IMR-90 (cell line): ENCODE measurements at regions not wholly inside any gene's neighbourhood (a gene's known extent, or its start where the extent isn't known, plus 50 kb on each side); places are given as distances from the start of the nearest gene placed in this dataset.

Source experiments
- ATAC-seq: fragments of 200-7000 bp; cut with Tn5 transposase; 2 replicates; pipeline ENCODE4 v1.9.1; 2020; ENCODE audit warnings: low read depth, mild to moderate bottlenecking, moderate library complexity
- BruUV-seq: library from RNA; stranded (reverse); fragments of 400-500 nt; replicated peaks from 2 replicates; lab custom pipeline; 2021; lab: Mats Ljungman, UMichigan
- CTCF ChIA-PET: fragments of 300-600 bp; formaldehyde crosslinking; extraction: SDS; loops from one replicate; lab custom pipeline; 2021; ENCODE audit warnings: antibody characterized with exemption; lab: Yijun Ruan, JAX
- POLR2A ChIA-PET: fragments of 300-600 bp; sonication (Branson Sonifier 250); formaldehyde crosslinking; loops from one replicate; lab custom pipeline; 2022; ENCODE audit warnings: antibody characterized with exemption; ENCODE audit not compliant: unreplicated experiment; lab: Charles Lee
- DNase-seq: peaks from one replicate; pipeline ENCODE4 v3.0.0; 2013
- H2AFZ ChIP-seq: replicated peaks from 2 replicates; pipeline ENCODE3; 2013; ENCODE audit warnings: low read length, mild to moderate bottlenecking; ENCODE audit not compliant: poor library complexity
- H2AK5ac ChIP-seq: 2 replicates; pipeline ENCODE4 v1.6.1; 2013; ENCODE audit warnings: low read depth, low read length, inconsistent platforms
- H2AK9ac ChIP-seq: replicated peaks from 2 replicates; pipeline ENCODE3; 2013; ENCODE audit warnings: mild to moderate bottlenecking, low read depth, low read length, moderate library complexity; ENCODE audit not compliant: poor library complexity
- H2BK120ac ChIP-seq: 2 replicates; pipeline ENCODE4 v1.6.1; 2013; ENCODE audit warnings: low read depth, low read length, inconsistent platforms
- H2BK15ac ChIP-seq: 3 replicates; pipeline ENCODE4 v1.6.1; 2013; ENCODE audit warnings: low read depth, low read length, inconsistent platforms
- H2BK20ac ChIP-seq: 2 replicates; pipeline ENCODE4 v1.6.1; 2013; ENCODE audit warnings: low read depth, mild to moderate bottlenecking, inconsistent platforms, low read length, moderate library complexity
- H2BK5ac ChIP-seq: 2 replicates; pipeline ENCODE4 v1.6.1; 2013; ENCODE audit warnings: mild to moderate bottlenecking, low read depth, low read length, inconsistent platforms; ENCODE audit not compliant: poor library complexity, severe bottlenecking
- H3K14ac ChIP-seq: replicated peaks from 2 replicates; pipeline ENCODE4 v1.6.1; 2013; ENCODE audit warnings: low read depth, low read length, inconsistent platforms
- H3K18ac ChIP-seq: 2 replicates; pipeline ENCODE4 v1.6.1; 2013; ENCODE audit warnings: low read depth, low read length, control low read depth
- H3K23ac ChIP-seq: 2 replicates; pipeline ENCODE4 v1.6.1; 2013; ENCODE audit warnings: low read depth, low read length, inconsistent platforms
- H3K27ac ChIP-seq: 2 replicates; pipeline ENCODE4 v1.5.1; 2013; ENCODE audit warnings: mild to moderate bottlenecking, control low read depth, low read length; ENCODE audit not compliant: insufficient read depth
- H3K27me3 ChIP-seq: 2 replicates; pipeline ENCODE4 v1.6.1; 2013; ENCODE audit warnings: low read length; ENCODE audit not compliant: control insufficient read depth, insufficient read depth
- H3K36me3 ChIP-seq: 2 replicates; pipeline ENCODE4 v1.6.1; 2013; ENCODE audit warnings: low read length, mixed read lengths; ENCODE audit not compliant: control insufficient read depth, insufficient read depth
- H3K4ac ChIP-seq: 2 replicates; pipeline ENCODE4 v1.6.1; 2013; ENCODE audit warnings: low read depth, low read length, inconsistent platforms
- H3K4me1 ChIP-seq: 2 replicates; pipeline ENCODE4 v1.6.1; 2013; ENCODE audit warnings: low read length, mixed read lengths; ENCODE audit not compliant: control insufficient read depth, insufficient read depth
- H3K4me2 ChIP-seq: 2 replicates; pipeline ENCODE4 v1.6.1; 2013; ENCODE audit warnings: low read depth, mild to moderate bottlenecking, control low read depth, low read length, moderate library complexity
- H3K4me3 ChIP-seq: 2 replicates; pipeline ENCODE4 v1.5.1; 2013; ENCODE audit warnings: low read depth, mild to moderate bottlenecking, control low read depth, low read length, moderate library complexity; ENCODE audit not compliant: insufficient read depth
- H3K56ac ChIP-seq: 2 replicates; pipeline ENCODE4 v1.6.1; 2013; ENCODE audit warnings: low read length, inconsistent platforms; ENCODE audit not compliant: insufficient read depth; ENCODE audit errors: extremely low read depth
- H3K79me1 ChIP-seq, 2 experiments: 2 replicates each; pipeline ENCODE4 v1.6.1; 2013; ENCODE audit warnings: low read length in 2 of 2, inconsistent platforms in 1 of 2, low read depth in 1 of 2
- H3K9ac ChIP-seq: 2 replicates; pipeline ENCODE4 v1.6.1; 2013; ENCODE audit warnings: low read depth, low read length, control low read depth
- H3K9me1 ChIP-seq: 2 replicates; pipeline ENCODE4 v1.6.1; 2013; ENCODE audit warnings: low read length, inconsistent platforms; ENCODE audit not compliant: insufficient read depth
- H3K9me3 ChIP-seq: 2 replicates; pipeline ENCODE4 v1.6.1; 2013; ENCODE audit warnings: low read length; ENCODE audit not compliant: control insufficient read depth, insufficient read depth
- H4K20me1 ChIP-seq: 2 replicates; pipeline ENCODE4 v1.6.1; 2013; ENCODE audit warnings: low read length, inconsistent platforms; ENCODE audit not compliant: insufficient read depth
- H4K5ac ChIP-seq: 2 replicates; pipeline ENCODE4 v1.6.1; 2013; ENCODE audit warnings: mild to moderate bottlenecking, low read depth, low read length, control low read depth
- H4K8ac ChIP-seq, 2 experiments: 2 replicates each; pipeline ENCODE4 v1.6.1; 2013; ENCODE audit warnings: low read depth in 2 of 2, low read length in 2 of 2, control low read depth in 1 of 2, inconsistent platforms in 1 of 2
- H4K91ac ChIP-seq: 2 replicates; pipeline ENCODE4 v1.6.1; 2013; ENCODE audit warnings: low read depth, low read length, inconsistent platforms; ENCODE audit not compliant: insufficient read depth
- CEBPB ChIP-seq: IDR thresholded peaks from 2 replicates; pipeline ENCODE4 v1.6.1; 2012; ENCODE audit warnings: low read depth, low read length, improper control_type of control experiment
- WGBS, 2 experiments: methylation state at CpG; one replicate each; pipeline versions ENCODE4 v1.1.5 to v1.1.7; 2013; ENCODE audit warnings: missing lambda C conversion rate in 2 of 2; ENCODE audit not compliant: insufficient read length in 1 of 2; ENCODE audit errors: extremely low coverage in 2 of 2; 5-methylcytosine and 5-hydroxymethylcytosine counted together
- dilution Hi-C: fragments of 300-500 bp; cut with HindIII; formaldehyde crosslinking; loops from one replicate; pipeline ENCODE4 v1.14.3; 2018; ENCODE audit warnings: low sequenced_read_pairs; ENCODE audit not compliant: unreplicated experiment
- in situ Hi-C: fragments of 300-500 bp; cut with MboI; formaldehyde crosslinking; loops from 3 replicates; pipeline ENCODE4 v1.14.3; 2019; ENCODE audit warnings: low sequenced_read_pairs, inconsistent platforms, mixed read lengths
- intact Hi-C: fragments of 100-400 bp; cut with micrococcal nuclease; formaldehyde crosslinking; loops from 2 replicates; pipeline ENCODE4 v1.10.0; 2022

DNA sequence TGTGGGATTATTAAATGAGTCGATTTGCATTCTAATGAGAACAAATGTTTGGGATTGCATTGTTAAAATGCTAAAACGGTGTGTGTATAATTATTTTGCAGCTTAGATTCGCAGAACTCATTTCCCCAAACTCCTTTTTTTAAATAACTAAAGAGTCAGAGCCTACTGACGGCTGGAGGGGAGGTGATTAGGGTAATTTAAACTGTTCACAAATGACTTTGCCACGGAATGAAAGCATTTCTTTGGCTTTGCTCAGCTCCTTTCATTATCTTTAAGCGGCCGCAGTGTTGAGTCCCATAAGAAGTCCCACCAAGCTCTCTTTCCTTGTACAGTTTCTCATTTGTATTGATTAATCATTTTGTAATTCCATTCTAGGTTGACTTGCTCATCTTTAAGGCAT, 1632.8 kb downstream of the MAT2B start:
- Histone ChIP-seq H2BK20ac (no peak overlapping the region), H3K79me1 (no peaks in the 10 kb centered on the region), H4K8ac (no peak overlapping the region), H3K9me3 (no peaks in the 10 kb centered on the region), H4K20me1 (no peaks in the 10 kb centered on the region), H3K4ac (no peak overlapping the region), H2BK5ac (no peak overlapping the region), H3K23ac (no peak overlapping the region), H3K4me1 (no peaks in the 10 kb centered on the region), H3K36me3 (no peaks in the 10 kb centered on the region), H4K5ac (no peak overlapping the region), H3K4me3 (no peak overlapping the region), H3K14ac (no peak overlapping the region), H3K27me3 (no peaks in the 10 kb centered on the region), H3K4me2 (no peak overlapping the region), H3K9ac (no peak overlapping the region), H4K91ac (no peak overlapping the region), H2BK15ac (no peak overlapping the region), H3K56ac (no peak overlapping the region), H2AK5ac (no peak overlapping the region), H2BK120ac (no peak overlapping the region), H2AK9ac (no peak overlapping the region), H2AFZ (no peak overlapping the region), H3K9me1 (no peaks in the 10 kb centered on the region), H3K18ac (no peak overlapping the region), H3K27ac (no peak overlapping the region)
- no peak for TF ChIP-seq CEBPB
- in situ Hi-C loops: no loop called here
- ATAC-seq (no peak), DNase-seq (no peak)
- CTCF ChIA-PET: interaction anchor here (0.6 kb wide), 1 partner anchor 292 kb away, joined by 3 read pairs; no protein-coding TSS in a partner anchor
- intact Hi-C loops: no loop called here
- WGBS, 2 experiments: no CpG with 5 or more reads among the region's 7 CpGs
- POLR2A ChIA-PET: no interaction called here
- BruUV-seq: no TSS peak
- dilution Hi-C loops: no loop called here
